NCI-H2029 (cell line): ENCODE measurements at regions not wholly inside any gene's neighbourhood (a gene's known extent, or its start where the extent isn't known, plus 50 kb on each side); places are given as distances from the start of the nearest gene placed in this dataset.

ENCODE experiments used
- DNase-seq: peaks from one replicate; lab custom pipeline; 2025; lab: John Stamatoyannopoulos, UW

GRCh38 chr5:91436241-91436640 is 53.1 kb upstream of the ARRDC3 start:
- no peak for DNase-seq

GRCh38 chr5:91434348-91434747 is 51.2 kb upstream of the ARRDC3 start:
- no peak for DNase-seq

- no peak for DNase-seq
These were observed 50.7 kb upstream of the ARRDC3 start for GRCh38 chr5:91433861-91434260.
